ENCODE measurements at regions not wholly inside any gene's neighbourhood (a gene's known extent, or its start where the extent isn't known, plus 50 kb on each side); places are given as distances from the start of the nearest gene placed in this dataset.

DNA sequence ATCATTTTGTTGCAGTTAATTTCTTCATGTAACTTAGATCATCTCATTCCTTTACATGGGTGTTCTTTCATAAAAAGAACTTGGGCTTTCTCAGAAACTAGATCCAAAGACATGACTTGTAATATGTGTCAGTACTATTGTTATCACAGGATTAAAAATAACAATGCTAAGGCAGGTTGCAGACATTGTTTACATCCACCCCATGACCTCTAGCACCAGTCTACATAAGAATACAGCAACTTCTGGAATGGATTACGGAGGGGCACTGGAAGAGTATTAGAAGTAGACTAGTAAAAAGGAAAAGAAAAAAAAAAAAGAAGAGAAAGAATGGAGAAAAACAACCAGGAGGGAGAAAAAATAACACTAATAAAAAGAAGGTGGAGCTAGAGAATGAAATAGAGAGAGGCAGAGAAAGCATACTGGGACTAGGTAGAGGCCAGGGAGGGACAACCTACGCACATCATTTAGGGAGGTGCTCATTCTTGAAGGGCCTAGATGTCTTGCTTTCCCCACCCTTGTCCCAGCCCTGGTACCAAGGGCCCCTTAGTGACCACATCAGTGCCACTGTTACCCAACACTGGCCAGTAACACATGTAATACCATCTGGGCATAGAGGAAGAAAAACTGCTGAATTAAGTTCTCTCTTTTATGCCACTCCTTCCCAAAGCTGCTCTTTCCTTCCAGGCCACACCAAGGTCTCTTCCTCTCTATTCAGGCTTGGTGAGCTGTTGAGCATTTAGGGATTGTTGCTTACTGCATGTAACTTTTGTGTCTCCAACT, 70.6 kb upstream of the KLF7 start:
- DNase-seq = no peak

DNA sequence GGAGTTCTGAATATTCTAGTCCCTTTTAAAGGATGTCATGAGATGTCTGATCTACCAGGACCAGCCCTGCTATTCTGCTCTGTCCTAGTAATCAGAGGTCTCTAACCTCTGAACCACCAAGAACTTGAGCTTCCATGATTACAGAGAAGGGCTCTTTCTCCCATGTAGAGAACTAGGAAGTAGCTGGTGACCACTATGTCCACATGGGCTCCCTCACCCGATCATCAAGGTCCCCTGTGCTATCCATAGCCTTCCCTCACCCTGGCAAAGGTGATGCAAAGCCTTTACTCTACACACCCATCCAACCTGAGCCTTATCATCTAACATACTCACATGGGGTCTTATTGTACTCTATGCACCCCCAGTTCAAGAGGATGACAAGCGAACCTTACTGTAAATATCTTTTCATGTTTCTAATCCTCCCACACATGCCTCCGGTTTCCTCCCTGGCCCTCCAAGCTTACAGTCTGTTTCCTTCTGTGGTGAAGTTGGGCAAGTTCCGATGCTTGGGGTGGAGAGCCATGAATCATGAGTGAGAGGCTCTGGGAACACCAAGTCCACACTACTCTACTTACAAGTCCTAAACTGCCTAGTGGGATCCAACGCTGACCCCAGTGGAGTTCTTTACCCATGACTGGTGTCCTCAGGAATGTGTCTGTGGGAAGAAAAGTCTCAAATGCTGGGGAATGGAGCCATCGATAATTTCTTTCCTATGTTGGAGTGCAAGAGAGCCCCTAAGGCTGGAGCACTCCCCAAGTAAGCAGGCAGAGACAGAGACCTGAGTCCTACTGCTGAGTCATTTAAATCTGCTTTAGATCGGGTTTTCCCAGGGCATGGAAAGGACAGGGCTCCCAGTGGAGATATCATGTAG, 73.3 kb upstream of the KLF7 start:
- no peak for DNase-seq

DNA sequence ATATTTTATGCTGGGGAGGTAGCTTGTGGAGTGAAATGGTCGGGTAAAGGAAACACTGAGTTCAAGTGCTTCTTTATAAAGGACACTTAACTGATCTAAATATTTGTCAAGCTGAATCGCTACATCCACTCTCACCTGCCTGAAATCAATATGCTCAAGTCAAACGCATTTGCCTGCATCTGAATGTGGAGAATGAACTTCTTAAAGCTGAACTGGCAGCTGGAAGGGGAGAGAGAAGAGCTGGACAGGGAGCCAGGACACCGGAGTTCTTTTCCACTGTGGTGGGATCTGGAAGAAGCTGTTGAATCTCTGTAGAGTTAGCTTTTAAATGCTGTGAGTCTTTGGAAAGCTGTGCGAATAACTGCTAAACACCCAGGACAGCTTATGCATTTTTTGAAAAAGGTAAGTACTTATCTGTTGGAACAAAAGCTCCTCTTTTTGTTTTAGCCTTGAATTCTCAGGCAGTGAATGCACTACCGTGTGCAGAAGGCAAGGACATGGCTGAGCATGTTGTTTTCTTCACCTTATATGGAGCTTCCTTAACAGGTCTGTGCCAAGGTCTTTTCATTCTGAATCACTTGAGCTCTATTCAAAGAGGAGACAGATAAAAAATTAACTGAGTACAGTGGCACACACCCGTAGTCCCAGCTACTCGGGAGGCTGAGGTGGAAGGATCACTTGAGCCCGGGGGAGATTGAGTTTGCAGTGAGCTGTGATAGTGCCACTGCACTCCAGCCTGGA, 74.2 kb upstream of the KLF7 start:
- DNase-seq = no peak

DNA sequence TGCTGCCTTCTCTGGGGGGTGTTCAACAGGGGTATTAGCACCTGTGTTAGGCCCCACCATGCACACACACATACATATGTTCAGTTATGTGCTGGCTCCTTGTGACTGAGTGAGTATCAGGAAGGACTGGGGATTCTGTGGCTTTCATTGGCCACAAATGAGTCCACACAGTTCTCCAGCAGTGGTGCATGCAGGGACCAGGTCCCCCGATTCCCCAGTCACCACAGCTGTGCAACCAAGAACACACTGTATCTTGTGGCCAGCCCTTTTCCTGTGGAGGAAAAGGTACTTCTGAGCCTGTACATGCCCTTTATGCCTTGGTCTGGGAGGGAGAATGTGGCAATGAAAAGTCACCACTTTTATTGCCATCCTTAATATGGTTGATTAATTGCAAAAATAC, 74.9 kb upstream of the KLF7 start:
- DNase-seq = no peak

DNA sequence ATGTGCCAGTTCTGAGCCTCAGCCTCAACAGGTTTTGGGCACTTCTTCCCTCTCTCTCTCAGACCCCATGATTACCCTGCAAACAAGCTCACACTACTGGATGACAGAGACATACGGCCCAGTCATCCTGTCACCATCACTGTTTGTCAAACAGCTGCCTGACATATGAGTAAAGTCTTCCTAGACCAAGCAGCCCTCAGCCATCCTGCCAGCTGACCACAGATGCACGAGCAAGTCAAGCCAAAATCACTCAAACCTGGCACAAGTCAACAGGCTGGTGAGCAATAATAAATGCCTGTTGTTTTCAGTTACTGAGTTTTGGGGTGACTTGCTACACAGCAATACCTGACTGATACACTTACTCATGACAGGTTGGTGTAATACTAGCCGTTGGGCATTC, 75.5 kb upstream of the KLF7 start:
- DNase-seq = no peak

DNA sequence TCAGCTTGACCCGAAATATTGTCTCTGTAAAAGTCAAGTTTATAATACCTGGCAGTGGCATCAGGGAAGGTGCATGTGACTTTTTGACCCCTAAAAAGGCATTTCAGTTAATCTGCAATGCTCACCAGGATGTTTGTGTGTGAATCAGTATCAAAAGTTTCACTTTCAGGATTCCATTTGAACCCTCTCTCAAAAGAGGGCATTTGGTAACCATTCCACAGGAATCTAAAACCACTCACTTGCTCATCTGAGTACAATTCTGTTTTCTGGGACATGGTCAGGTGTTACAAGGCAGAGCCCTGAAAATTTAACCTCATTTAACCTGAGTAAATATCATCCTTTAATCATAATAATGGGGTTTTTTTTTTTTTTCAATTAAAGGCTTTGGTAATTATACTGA, 77.9 kb upstream of the KLF7 start:
- DNase-seq = no peak

DNA sequence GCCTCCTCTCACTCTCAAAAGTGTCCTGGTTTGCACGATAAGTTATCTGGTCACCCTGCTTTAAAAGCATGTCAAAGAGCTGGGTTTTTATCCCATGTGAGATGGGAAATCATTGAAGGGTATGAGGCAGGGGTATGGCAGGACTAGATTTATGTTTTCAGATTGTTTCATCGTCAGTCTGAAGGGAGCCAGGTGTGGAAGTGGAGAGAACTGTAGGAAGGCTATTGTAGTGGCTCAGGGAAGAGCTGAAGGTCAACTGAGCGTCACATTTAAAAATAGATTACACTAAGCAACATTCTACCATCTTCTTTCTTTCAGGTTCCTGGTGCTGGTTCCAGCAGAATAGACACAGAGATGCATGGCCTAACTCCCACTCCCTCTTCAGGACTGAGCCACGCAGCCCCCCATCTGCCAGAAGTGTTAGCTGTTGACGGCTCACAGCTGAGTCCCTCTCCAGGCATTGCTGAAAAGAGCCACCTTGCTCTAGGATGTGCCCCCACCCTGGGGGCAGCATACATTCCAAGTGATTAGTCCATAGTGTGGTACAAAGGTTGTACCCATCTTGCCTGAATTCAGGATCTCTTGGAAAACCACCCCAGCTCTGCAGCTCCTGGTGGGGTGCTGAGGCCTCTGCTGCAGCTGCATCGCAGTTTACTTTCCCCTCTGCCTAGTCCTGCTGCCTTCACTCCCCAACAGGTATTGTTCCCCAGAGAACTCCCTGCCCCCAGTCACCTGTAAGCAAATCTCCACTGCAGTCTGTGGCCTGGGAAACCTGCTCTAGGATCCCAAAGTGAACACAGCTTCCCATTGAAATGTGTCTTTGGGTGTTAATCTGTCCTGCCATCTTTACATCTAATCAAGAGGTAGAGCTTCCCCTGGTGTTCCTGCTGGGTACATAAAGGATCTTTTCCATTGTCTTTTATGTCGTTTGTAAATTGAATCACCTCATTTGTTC, 79.5 kb upstream of the KLF7 start:
- no peak for DNase-seq

DNA sequence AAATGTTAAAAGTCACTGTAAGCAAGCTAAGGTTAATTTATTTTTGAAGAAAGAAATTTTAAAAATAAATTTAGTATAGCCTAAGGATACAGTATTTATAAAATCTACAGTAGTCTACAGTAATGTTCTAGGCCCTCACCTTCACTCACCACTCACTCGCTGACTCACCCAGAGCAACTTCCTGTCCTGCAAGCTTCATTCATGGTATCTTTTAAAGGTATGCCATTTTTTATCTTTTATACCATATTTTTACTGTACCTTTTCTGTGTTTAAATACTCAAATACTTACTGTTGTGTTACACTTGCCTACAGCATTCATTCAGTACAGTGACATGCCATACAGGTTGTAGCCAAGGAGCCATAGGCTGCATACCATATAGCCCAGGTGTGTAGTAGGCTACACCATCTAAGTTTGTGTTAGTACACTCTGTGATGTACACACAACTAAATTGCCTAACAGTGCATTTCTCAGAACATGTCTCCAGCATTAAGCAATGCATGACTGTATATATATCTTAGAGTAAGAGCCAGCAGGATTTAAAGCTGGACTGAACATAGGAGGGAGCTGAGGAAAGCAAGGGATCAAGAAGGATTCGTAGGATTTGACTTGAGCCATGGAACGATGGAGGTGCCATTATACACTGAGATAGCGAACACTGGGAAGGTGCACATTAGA, 83.1 kb upstream of the KLF7 start:
- DNase-seq = no peak

DNA sequence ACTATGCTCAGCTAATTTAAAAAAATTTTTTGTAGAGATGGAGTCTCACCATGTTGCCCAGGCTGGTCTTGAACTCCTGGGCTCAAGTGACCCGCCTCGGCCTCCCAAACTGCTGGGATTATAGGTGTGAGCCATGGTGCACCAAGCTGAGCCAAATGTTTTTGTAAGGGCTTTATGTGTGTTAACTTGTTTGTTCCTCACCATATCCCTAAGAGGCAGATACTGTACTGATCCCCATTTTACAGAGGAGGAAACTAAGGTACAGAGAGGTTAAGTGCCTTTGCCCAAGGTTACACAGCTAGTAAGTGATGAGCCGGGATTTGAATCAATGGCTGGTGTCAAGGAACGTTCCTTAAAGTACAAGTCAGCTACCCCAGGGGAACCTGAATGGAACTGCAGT, 85.3 kb upstream of the KLF7 start:
- DNase-seq = no peak

DNA sequence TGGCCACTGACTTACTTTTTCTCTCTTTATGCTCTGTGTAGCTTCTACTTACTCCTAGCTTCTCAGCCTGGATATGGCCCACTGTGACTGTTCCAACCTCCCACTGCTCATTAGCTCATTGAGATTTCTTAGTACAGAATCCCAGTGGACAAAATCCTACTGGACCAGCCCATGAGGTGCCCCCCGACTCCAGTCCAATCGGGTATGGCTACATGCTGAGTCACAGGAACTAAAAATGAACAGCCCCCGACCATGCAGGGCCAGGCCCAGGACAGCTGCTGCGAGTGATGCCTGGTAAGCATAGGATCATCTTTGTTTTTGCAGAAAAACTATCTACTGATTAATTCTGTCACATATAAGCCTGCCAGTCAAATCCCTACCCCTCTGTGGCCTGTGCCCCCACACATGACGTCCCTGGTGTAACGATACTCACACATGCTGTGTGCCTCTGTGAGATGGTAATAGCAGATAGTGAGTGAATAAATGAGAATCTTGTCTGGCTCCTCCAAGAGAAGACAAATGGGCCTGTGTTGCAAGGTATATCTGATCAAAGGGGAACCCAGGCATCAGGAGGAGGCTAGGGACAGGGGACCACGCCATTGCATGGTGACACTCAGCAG, 85.9 kb upstream of the KLF7 start:
- no peak for DNase-seq

DNA sequence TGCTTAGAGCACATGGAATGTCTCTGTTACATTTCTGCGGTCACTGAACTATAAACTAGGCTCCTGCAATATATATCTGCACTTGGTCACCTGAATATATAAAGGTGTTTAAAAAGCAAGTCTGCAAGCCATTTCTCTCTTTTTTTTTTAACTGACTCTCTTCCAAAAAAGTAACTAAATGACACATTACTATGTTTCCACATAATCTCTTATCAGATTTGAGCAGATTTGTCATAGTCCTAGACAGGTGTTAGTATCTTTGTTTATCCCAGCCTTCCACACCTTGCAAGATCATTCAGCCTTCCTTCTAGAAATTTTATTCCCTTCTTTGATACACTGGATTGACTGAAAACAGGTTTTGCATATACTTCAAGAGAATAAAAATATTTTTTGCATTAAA, 86.7 kb upstream of the KLF7 start:
- DNase-seq = no peak

DNA sequence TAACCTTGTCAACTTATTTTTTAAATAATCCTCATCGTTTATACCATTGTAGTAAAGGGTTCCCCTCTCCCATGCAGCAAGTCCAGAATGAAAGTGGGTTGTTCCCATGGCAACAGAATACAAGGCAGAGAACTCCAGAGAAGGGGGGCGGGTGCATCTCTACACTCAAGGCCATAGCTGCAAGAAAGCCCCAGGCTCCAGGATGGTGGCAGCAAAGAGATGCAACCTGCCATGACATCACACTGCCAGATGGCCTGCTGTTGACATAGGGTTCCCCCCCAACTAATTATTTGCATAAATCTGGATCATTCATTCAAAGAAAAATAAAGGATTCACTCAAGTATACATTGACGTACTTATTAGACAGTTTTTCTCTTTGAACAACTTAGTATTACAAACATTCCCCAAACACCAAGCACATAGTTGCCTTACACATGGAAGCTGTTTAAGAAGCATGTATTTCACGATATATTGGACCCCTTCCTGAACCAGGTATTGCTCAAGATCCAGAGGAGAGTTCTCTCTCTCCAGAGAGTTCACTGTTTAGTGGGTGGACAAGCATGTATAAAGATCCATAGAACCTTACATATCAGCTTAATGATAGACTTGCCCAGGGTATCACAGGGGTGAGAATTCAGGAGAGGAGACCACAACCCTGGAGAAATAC, 87.4 kb upstream of the KLF7 start:
- no peak for DNase-seq

DNA sequence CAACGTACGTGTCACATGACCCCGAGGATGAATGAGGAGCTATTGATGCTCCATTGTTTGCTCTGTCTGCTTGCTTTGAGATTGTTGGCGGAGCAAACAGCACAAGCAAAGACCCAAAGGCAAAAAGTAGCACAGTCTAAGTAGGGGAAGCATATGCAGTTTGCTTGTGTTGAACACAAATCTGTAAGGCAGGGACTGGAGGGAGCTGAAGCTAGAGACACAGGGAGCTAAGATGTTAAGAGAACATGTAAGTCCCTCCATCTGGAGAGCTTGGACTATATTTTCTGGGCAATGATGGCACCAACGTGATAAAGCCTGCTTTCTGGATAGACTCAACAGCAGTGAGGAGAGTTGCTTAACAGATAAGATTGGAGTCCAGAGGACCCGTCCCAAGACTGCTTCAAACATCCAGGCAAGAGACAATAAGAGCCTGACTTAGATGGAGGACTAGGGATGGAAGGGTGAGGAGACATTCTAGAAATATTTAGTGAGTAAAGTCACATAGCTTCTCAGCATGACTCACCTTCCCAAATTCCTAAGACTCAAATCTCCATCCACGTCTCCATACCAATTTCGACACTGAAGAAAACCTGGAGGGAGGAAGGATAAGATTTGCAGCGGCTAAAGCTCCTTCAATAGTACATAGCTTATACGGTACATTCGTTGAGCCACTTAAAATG, 88.1 kb upstream of the KLF7 start:
- no peak for DNase-seq

DNA sequence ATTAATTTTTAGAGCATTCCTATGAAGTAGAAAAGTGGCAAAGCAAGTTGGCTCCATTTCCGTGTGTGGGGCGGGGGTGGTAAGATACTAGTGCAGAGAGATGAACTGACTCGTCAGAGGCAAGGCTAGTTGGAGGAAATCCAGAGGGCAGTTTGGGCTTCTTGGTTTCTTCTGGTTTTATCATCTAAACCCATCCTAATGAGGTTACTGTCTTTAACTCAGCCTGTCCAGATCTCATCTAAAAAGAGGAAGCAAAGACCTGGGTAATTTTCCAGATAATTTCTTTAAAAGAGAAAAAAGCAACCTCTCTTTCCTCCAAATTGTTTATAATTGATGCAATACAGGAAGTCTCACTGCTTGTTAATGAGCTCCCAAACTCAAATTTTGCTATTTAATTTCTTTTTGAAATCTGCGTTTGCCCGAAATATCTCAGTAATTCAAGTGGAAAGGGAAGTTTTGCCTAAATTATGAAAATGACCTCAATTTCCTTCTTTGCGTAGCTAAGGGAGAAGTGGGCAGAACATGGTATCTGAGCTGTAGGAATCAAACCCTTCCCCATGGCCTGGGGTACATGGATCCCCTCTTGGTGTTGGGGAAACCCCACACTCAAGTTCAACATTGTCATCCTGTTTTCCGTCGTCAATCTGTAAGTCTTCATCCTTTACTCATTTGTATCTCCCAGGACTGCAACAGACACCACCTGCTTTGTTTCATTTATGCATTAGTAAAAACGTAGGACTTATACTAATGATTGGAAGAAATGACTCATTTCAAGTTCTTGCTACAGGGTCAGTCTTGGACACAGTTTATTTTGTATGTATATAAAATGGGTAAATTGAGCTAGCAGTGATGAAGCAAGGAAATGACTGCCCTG, 89.1 kb upstream of the KLF7 start:
- no peak for DNase-seq

DNA sequence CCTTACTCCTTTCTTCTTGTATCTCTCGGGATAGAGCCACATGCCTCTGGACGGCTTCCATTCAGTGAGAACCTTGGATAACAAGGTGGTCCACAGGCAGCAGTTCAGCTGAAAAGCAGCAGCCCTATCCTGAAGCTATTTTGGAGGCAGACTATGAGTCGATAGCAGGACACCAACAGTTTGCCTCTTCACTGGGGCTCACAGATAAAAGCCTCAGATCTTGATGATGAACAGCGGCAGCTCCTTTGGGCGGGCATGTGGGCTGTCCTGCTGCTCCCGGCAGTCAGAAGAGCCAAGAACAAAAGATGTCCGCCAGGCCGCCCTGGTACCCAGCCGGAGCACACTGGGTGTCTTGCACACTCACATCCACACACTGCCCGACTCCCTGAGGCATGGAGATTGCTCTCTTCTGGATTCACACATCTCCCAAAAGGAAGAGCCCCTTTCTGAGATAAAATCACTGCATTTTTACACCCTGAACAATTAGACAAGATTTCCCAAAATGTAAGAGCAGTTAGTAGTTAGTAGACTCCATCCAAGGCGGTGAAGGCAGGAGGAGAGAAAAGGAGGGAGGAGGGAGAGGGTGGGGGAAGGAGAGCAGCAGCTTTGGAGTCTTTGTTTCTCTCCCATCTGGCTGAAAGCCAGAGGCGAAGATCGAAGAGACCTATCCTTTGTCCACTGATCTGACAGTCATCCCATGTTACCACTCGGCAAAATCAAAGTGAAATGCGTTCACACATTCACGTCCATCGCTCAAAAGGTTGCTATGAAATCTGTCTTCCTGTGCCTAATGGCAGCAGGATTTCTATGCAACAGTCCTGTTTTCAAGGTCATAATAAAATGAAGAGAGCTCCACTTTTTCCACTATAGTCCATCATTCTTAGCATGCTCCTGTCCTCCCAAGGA, 90.1 kb upstream of the KLF7 start:
- no peak for DNase-seq

DNA sequence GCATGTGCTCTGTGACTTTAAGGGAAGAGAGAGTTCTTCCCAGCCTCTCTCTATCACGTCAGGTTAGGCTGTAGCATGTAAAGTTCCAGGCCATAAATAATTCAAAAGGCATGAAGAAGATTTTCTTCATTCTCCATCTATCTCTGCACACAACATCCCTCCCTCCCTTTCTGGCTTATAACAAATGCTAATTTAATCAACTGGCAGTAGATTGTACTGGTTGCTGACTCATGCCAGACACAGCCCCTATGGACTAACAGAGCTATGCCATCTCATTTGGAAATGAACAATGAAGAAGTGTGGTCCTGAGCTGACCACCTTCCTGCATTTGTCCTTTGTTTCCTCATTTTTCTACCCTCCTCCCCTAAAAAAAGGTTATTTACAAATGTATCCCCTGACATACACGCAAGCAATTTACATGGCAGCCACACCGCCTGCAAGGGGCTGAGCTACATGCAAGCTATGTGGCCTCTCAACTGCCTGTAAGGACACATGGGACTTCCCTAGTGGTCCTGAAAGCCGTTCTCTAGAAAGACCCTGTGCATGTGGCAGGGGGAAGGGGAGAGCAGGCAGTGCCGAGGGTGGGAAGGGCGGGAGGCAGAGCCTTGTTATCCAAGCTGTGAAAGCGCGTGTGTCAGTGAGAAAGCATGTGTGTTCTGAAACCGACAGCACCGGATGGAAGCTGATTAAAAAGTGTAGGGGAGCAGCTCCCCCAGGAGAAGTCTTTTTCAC, 90.9 kb upstream of the KLF7 start:
- no peak for DNase-seq
